Trophoblast cell (in vitro differentiated cells and primary cell): ENCODE measurements at regions not wholly inside any gene's neighbourhood (a gene's known extent, or its start where the extent isn't known, plus 50 kb on each side); places are given as distances from the start of the nearest gene placed in this dataset.

Experiments
- DNase-seq, 2 donors: peaks; one replicate each; pipeline ENCODE4 v3.0.0-alpha.2; 2016
- H2AFZ ChIP-seq: 2 replicates; pipeline ENCODE4 v1.6.1; 2013; ENCODE audit warnings: low read length, moderate library complexity, mild to moderate bottlenecking; ENCODE audit not compliant: insufficient read depth, poor library complexity
- H2AK5ac ChIP-seq: 2 replicates; pipeline ENCODE4 v1.6.1; 2013; ENCODE audit warnings: mild to moderate bottlenecking, low read length
- H2BK120ac ChIP-seq: 2 replicates; pipeline ENCODE4 v1.6.1; 2013; ENCODE audit warnings: low read length, mild to moderate bottlenecking, moderate library complexity; ENCODE audit not compliant: insufficient read depth, poor library complexity
- H2BK12ac ChIP-seq: 2 replicates; pipeline ENCODE4 v1.6.1; 2013; ENCODE audit warnings: mild to moderate bottlenecking, low read length, moderate library complexity
- H2BK5ac ChIP-seq: 2 replicates; pipeline ENCODE4 v1.6.1; 2013; ENCODE audit warnings: low read length, low read depth, moderate library complexity, mild to moderate bottlenecking; ENCODE audit not compliant: poor library complexity
- H3K14ac ChIP-seq: 2 replicates; pipeline ENCODE4 v1.6.1; 2013; ENCODE audit warnings: mild to moderate bottlenecking, low read length
- H3K18ac ChIP-seq: 2 replicates; pipeline ENCODE4 v1.6.1; 2013; ENCODE audit warnings: mild to moderate bottlenecking, low read length
- H3K23ac ChIP-seq: 2 replicates; pipeline ENCODE4 v1.6.1; 2013; ENCODE audit warnings: low read length
- H3K27ac ChIP-seq: 2 replicates; pipeline ENCODE4 v1.5.1; 2013; ENCODE audit warnings: low read depth, mild to moderate bottlenecking, inconsistent platforms, low read length, moderate library complexity
- H3K27me3 ChIP-seq: 2 replicates; pipeline ENCODE4 v1.6.1; 2013; ENCODE audit warnings: inconsistent platforms, mild to moderate bottlenecking, low read length, moderate library complexity; ENCODE audit not compliant: insufficient read depth
- H3K36me3 ChIP-seq, 2 experiments: 1 replicate in 1 of 2; 2 replicates in 1 of 2; pipeline ENCODE4 v1.6.1; 2013; ENCODE audit warnings: low read length in 2 of 2, mild to moderate bottlenecking in 2 of 2, moderate library complexity in 1 of 2; ENCODE audit not compliant: insufficient read depth in 2 of 2, control insufficient read depth in 1 of 2
- H3K4ac ChIP-seq: 2 replicates; pipeline ENCODE4 v1.6.1; 2013; ENCODE audit warnings: low read depth, mild to moderate bottlenecking, low read length, moderate library complexity
- H3K4me1 ChIP-seq, 2 experiments: 1 replicate in 1 of 2; 2 replicates in 1 of 2; pipeline ENCODE4 v1.6.1; 2013; ENCODE audit warnings: low read length in 2 of 2, mild to moderate bottlenecking in 2 of 2, moderate library complexity in 1 of 2; ENCODE audit not compliant: insufficient read depth in 2 of 2, control insufficient read depth in 1 of 2
- H3K4me2 ChIP-seq: 2 replicates; pipeline ENCODE4 v1.6.1; 2013; ENCODE audit warnings: inconsistent platforms, mild to moderate bottlenecking, low read length, moderate library complexity
- H3K4me3 ChIP-seq: 2 replicates; pipeline ENCODE4 v1.5.1; 2013; ENCODE audit warnings: mild to moderate bottlenecking, low read depth, low read length, inconsistent platforms
- H3K79me1 ChIP-seq: one replicate; pipeline ENCODE4 v1.6.1; 2013; ENCODE audit warnings: low read length
- H3K79me2 ChIP-seq: 2 replicates; pipeline ENCODE4 v1.6.1; 2013; ENCODE audit warnings: low read length, mild to moderate bottlenecking; ENCODE audit not compliant: control insufficient read depth, insufficient read depth, poor library complexity
- H3K9ac ChIP-seq: 2 replicates; pipeline ENCODE4 v1.6.1; 2013; ENCODE audit warnings: mild to moderate bottlenecking, low read length
- H3K9me3 ChIP-seq: 2 replicates; pipeline ENCODE4 v1.6.1; 2013; ENCODE audit warnings: low read depth, mild to moderate bottlenecking, control low read depth, inconsistent platforms, low read length; ENCODE audit not compliant: insufficient read depth
- H4K12ac ChIP-seq: 2 replicates; pipeline ENCODE4 v1.6.1; 2013; ENCODE audit warnings: low read depth, mild to moderate bottlenecking, low read length, moderate library complexity
- H4K8ac ChIP-seq: 2 replicates; pipeline ENCODE4 v1.6.1; 2013; ENCODE audit warnings: low read depth, mild to moderate bottlenecking, low read length, moderate library complexity
- H4K91ac ChIP-seq: one replicate; pipeline ENCODE4 v1.6.1; 2013; ENCODE audit warnings: low read depth, mild to moderate bottlenecking, low read length, moderate library complexity
- WGBS: extraction: QIAGEN DNeasy Blood & Tissue Kit; methylation state at CpG from one replicate; pipeline ENCODE4 v1.1.7; 2013; ENCODE audit warnings: missing lambda C conversion rate; ENCODE audit not compliant: insufficient read length, insufficient coverage; ENCODE audit errors: extremely low coverage; 5-methylcytosine and 5-hydroxymethylcytosine counted together

DNA sequence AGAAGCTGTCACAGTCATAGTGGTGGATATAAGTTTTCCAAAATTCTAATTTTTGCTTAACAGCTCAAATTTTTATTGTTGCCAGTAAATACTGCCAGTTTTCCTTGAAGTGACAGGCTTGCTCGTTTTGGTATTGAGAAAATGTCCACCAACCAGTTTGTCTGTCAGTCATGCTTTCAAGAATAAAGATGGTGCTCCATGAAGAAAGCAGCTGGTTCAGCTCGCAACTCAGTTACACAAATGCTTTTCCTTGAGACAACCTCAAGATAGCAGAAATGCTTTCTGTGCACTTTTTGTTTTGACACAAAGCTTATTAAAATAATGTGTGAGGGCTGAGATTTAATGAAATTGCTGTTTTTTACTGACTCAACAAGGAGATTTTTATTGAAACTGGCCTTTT, 135.7 kb downstream of the LRRC70 start:
- Histone ChIP-seq H3K27me3 (no peaks in the 10 kb centered on the region), H3K23ac (no peak overlapping the region), H4K91ac (no peak overlapping the region), H3K4ac (no peak overlapping the region), H3K9me3 (no peaks in the 10 kb centered on the region), H4K8ac (no peak overlapping the region), H3K4me1 (peaks cover 0 to 2% of the 10 kb centered on the region in 2 experiments), H2BK5ac (no peak overlapping the region), H2BK120ac (no peak overlapping the region), H3K79me2 (no peaks in the 10 kb centered on the region), H2AK5ac (no peak overlapping the region), H3K36me3 (no peaks in the 10 kb centered on the region), H3K4me3 (no peak overlapping the region), H2BK12ac (no peak overlapping the region), H3K9ac (no peak overlapping the region), H3K18ac (no peak overlapping the region), H3K14ac (no peak overlapping the region), H3K27ac (no peak overlapping the region), H2AFZ (no peak overlapping the region), H3K79me1 (no peaks in the 10 kb centered on the region), H4K12ac (no peak overlapping the region), H3K4me2 (no peak overlapping the region)
- WGBS = no CpG with 5 or more reads among the region's 2 CpGs
- peak; percentile 57 to 85 for DNase-seq

DNA sequence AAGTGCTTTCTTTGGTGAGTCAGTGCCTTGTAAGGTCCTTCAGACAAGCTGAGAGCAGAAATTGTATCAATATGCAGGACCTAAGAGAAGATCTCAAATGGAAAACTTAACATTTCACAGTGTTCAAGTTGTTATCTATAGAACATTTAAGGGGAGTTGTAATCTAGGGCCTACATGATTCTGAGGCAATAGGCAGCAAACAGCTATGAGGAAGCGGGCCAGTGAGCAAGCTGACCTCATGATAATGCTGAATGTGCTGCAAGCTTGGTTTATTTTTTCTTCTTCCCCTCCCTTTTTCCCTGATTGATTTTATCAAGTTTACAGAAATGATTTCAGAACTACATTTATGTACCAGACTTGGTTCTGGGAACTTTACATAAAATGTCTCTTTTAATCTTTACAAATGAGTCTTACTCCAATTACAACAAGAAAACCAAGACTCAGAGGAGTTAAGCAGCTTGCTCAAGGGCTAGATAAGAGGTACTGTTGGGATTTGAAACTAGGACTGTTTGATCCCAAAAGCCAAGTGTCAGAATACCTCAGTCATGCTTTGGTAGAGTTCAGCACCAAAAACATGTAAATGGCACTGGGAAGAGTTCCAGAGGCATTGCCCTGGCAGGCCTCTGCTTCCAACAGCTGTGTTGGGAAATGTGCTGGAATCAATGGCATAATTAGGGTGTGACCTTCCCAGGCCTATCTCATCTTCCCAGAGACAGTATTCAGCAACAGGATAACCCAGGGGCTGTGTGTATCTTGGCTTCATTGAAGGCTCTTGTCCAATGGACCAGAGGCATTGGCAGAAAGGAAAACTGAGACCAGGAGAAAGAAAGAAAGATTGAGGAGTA, 130.1 kb downstream of the LRRC70 start:
- H2BK5ac ChIP-seq = no peak overlapping the region
- no CpG with 5 or more reads among the region's 1 CpG for WGBS
- no peak overlapping the region for H3K4me3 ChIP-seq

DNA sequence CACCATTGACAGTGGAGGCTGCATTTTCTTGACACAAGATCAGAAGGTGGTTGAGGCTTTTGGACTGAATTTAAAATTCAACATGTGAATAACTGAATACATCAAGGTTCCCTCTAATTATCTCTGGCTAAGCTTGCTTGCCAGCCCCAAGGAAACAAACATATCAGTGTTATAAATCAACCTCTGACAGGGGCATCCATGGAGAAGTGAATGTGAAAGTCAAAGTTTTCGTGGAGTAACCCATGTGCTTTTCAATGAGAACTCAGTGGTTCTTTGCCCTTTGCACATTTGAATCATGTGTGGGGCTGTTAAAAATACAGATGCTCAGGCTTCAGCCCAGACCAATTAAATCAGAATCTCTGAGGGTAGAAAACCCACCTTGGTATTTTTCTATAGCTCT, 128.9 kb downstream of the LRRC70 start:
- WGBS = no CpG with 5 or more reads among the region's 1 CpG
- Histone ChIP-seq H3K4me1 (no peaks in the 10 kb centered on the region), H3K9ac (no peak overlapping the region), H4K91ac (no peak overlapping the region), H3K27ac (no peak overlapping the region), H3K9me3 (no peaks in the 10 kb centered on the region), H2AFZ (no peak overlapping the region), H3K79me2 (no peaks in the 10 kb centered on the region), H3K36me3 (no peaks in the 10 kb centered on the region), H3K4me2 (no peak overlapping the region), H2BK120ac (no peak overlapping the region), H4K12ac (no peak overlapping the region), H3K14ac (no peak overlapping the region), H2BK12ac (no peak overlapping the region), H2BK5ac (no peak overlapping the region), H3K4me3 (no peak overlapping the region), H3K18ac (no peak overlapping the region), H4K8ac (no peak overlapping the region), H2AK5ac (no peak overlapping the region), H3K79me1 (no peaks in the 10 kb centered on the region), H3K27me3 (no peaks in the 10 kb centered on the region), H3K23ac (no peak overlapping the region), H3K4ac (no peak overlapping the region)
- DNase-seq = no peak

More for the DNA sequence above, 130.1 kb downstream of the LRRC70 start:
- Histone ChIP-seq H3K9ac (no peak overlapping the region), H3K4ac (no peak overlapping the region), H3K36me3 (no peaks in the 10 kb centered on the region), H2BK12ac (no peak overlapping the region), H3K27ac (no peak overlapping the region), H3K23ac (no peak overlapping the region), H3K9me3 (no peaks in the 10 kb centered on the region), H3K79me1 (no peaks in the 10 kb centered on the region), H3K79me2 (no peaks in the 10 kb centered on the region), H4K91ac (no peak overlapping the region), H3K4me1 (no peaks in the 10 kb centered on the region), H3K14ac (no peak overlapping the region), H4K12ac (no peak overlapping the region), H2AK5ac (no peak overlapping the region), H4K8ac (no peak overlapping the region), H2AFZ (no peak overlapping the region), H3K4me2 (no peak overlapping the region), H2BK120ac (no peak overlapping the region), H3K18ac (no peak overlapping the region), H3K27me3 (no peaks in the 10 kb centered on the region)
- DNase-seq = no peak

DNA sequence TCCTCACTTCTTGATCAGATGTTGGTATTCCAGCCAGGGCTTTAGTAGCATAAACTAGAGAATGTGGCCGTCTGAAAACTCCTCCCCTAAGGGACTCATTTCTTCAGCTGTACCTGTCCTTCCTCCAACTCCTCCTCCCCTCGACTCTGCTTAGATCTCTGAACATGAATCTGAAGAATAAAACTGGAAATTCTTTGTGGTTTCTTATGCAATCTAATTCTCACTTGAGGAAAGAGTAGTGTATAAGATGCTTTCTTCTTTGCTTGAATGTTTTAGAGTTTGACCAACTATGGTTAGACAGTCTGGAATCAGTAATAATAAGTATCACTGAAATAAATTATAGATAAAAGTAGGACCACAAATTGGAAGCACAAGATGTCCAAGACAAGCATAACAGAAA, 128.5 kb downstream of the LRRC70 start:
- H3K79me2 ChIP-seq = no peaks in the 10 kb centered on the region
- no peak overlapping the region for H3K18ac ChIP-seq
- no peak overlapping the region for H4K91ac ChIP-seq
- H4K12ac ChIP-seq = no peak overlapping the region
- H3K4me1 ChIP-seq = no peaks in the 10 kb centered on the region
- no peaks in the 10 kb centered on the region for H3K9me3 ChIP-seq
- H2AFZ ChIP-seq = no peak overlapping the region
- H3K4me3 ChIP-seq = no peak overlapping the region
- H2BK12ac ChIP-seq = no peak overlapping the region
- H2BK5ac ChIP-seq = no peak overlapping the region
- no peak for DNase-seq
- H3K14ac ChIP-seq = no peak overlapping the region
- no peak overlapping the region for H2BK120ac ChIP-seq
- no peaks in the 10 kb centered on the region for H3K79me1 ChIP-seq
- no peaks in the 10 kb centered on the region for H3K27me3 ChIP-seq
- no peak overlapping the region for H3K4ac ChIP-seq
- H3K4me2 ChIP-seq = no peak overlapping the region
- no peak overlapping the region for H3K9ac ChIP-seq
- no peak overlapping the region for H3K27ac ChIP-seq
- H4K8ac ChIP-seq = no peak overlapping the region
- H3K36me3 ChIP-seq = no peaks in the 10 kb centered on the region
- no CpG with 5 or more reads among the region's 2 CpGs for WGBS
- no peak overlapping the region for H3K23ac ChIP-seq
- H2AK5ac ChIP-seq = no peak overlapping the region
